Skeletal muscle satellite cell (primary cell): ENCODE measurements at regions not wholly inside any gene's neighbourhood (a gene's known extent, or its start where the extent isn't known, plus 50 kb on each side); places are given as distances from the start of the nearest gene placed in this dataset.
"Not testable (repeated sequence)": the region's sequence is repeated elsewhere in the genome, so short reads cannot be mapped to it uniquely, and the experiment has no call there.

Source experiments
- H3K27me3 ChIP-seq: 2 replicates; pipeline ENCODE4 v1.7.0; 2013; ENCODE audit warnings: low read length; ENCODE audit not compliant: control insufficient read depth, insufficient read depth
- H3K36me3 ChIP-seq: 2 replicates; pipeline ENCODE4 v1.7.0; 2013; ENCODE audit warnings: mild to moderate bottlenecking, control low read depth, low read length; ENCODE audit not compliant: insufficient read depth
- H3K4me1 ChIP-seq: 2 replicates; pipeline ENCODE4 v1.7.0; 2013; ENCODE audit warnings: low read length; ENCODE audit not compliant: control insufficient read depth, insufficient read depth
- H3K4me2 ChIP-seq: 2 replicates; pipeline ENCODE4 v1.7.0; 2013; ENCODE audit warnings: mild to moderate bottlenecking, low read length
- H3K4me3 ChIP-seq: 2 replicates; pipeline ENCODE4 v1.7.0; 2013; ENCODE audit warnings: low read length
- H3K9ac ChIP-seq: 2 replicates; pipeline ENCODE4 v1.7.0; 2013; ENCODE audit warnings: mild to moderate bottlenecking, low read depth, low read length, moderate library complexity
- H3K9me3 ChIP-seq: replicated peaks from 2 replicates; pipeline ENCODE4 v1.7.0; 2013; ENCODE audit warnings: mild to moderate bottlenecking, control low read depth, low read length

DNA sequence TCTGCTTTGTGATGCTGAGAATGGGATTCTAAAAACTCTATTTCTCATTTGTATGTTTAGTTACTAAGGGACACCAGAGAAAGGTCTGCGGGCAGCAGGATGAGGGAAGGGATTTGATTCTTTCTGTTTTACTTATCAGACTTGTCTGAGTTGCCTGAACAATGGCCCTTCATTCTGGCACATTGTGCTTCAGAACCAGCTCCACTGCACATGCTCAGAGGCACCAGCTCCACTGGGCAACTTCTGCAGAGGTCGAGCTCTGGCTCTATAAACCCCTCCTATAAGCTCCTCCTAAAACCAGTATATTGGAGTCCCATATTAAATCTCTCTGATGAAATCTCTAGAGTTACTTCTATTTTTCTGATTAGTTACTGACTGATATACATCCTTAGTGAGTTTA, 453.2 kb upstream of the CDIN1 start:
- Histone ChIP-seq H3K27me3 (no peaks in the 10 kb centered on the region), H3K9me3 (no peaks in the 10 kb centered on the region), H3K4me2 (no peak overlapping the region), H3K36me3 (no peaks in the 10 kb centered on the region), H3K4me3 (no peak overlapping the region), H3K9ac (no peak overlapping the region), H3K4me1 (no peaks in the 10 kb centered on the region)

DNA sequence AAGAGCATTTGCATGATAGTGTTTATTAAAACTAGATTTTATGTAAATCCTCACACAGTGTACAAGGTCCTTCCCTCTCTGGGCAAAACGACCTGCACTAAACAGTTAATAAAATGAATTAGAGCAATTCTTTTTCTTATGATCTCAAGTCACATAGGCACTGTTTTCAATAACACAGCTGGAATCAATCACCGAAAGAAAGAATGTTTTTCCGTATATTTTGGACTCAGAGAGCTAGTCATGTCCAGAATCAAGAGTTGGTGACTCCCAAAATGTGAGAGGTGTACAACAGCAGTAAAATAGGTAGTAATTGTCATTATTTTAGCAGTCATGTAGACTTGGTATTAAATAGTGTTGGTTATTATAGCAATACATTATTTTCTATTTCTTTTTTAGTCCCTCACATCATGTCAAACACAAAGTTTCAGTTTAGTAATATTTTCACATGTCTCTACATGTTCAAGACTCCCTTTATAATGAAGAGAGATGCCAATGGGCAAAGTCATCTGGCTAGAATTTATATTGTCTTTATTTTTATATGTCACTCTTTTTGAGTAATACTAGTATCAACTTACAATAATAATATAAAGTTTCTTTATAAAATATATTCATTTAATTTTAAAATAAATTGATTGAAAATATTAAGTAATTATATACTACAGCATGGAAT, 448.6 kb upstream of the CDIN1 start:
- Histone ChIP-seq H3K4me1 (no peaks in the 10 kb centered on the region), H3K4me3 (no peak overlapping the region), H3K4me2 (no peak overlapping the region), H3K36me3 (no peaks in the 10 kb centered on the region), H3K9me3 (no peaks in the 10 kb centered on the region), H3K27me3 (no peaks in the 10 kb centered on the region), H3K9ac (no peak overlapping the region)

DNA sequence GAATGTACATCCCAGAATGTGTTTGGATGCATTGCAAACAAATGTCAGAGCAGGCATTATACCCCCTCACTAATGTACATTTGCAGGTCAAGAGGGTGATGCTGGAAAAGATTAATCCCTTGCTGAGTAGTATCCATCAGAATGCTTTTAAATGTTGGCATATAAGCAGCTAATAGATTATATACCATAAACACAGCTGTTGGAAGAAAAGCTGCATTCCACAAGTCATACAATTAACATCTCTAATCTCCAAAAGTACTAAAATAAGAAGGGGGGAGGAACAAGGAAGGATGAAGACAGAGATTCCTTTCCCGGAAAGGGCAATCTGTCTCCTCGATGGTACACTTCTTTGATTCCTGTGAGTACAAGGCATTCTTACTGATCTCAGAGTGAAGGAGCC, 445.7 kb upstream of the CDIN1 start:
- no peak overlapping the region for H3K4me2 ChIP-seq
- H3K9ac ChIP-seq = no peak overlapping the region
- no peak overlapping the region for H3K4me3 ChIP-seq
- H3K4me1 ChIP-seq = no peaks in the 10 kb centered on the region
- no peaks in the 10 kb centered on the region for H3K27me3 ChIP-seq
- no peaks in the 10 kb centered on the region for H3K9me3 ChIP-seq
- H3K36me3 ChIP-seq = no peaks in the 10 kb centered on the region

DNA sequence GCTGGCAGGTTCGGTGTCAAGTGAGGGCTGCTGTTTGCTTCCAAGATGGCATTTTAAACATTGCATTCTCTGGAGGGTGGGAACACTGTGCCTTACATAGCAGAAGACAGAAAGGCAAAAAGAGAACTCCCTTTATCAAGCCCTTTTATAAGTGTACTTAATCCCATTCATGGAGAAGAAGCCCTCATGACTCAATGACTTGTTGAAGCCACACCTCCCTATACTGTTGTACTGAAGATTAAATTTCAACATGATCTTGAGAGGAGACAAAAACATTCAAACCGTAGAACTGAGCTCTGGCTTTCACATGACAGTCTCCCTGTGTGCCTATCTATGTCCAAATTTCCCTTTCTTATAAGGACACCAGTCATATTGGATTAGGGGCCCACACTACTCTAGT, 443.4 kb upstream of the CDIN1 start:
- Histone ChIP-seq H3K4me3 (no peak overlapping the region), H3K9me3 (no peaks in the 10 kb centered on the region), H3K4me2 (no peak overlapping the region), H3K9ac (no peak overlapping the region), H3K36me3 (no peaks in the 10 kb centered on the region), H3K4me1 (no peaks in the 10 kb centered on the region), H3K27me3 (no peaks in the 10 kb centered on the region)

DNA sequence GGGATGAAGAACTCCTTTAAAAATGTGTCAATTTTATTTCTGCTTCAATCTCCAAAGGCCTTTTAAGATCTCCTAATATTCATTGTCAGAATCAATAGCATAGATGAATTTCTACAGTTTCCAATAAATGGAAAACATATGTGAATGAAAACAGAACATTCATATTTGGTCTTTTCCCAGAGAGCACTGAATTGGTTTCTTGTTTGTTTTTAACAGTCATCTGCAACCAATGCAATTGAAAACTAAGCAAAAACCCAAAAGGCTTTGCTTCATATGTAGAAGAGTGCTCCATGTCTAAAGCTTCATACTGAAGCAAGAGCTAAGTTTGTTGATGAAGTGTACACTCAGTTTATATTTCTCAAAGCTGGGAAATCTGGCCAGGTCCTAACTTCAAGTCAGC, 426.5 kb upstream of the CDIN1 start:
- Histone ChIP-seq H3K27me3 (no peaks in the 10 kb centered on the region), H3K4me1 (no peaks in the 10 kb centered on the region), H3K36me3 (no peaks in the 10 kb centered on the region), H3K9ac (no peak overlapping the region), H3K4me3 (no peak overlapping the region), H3K9me3 (no peaks in the 10 kb centered on the region), H3K4me2 (no peak overlapping the region)

DNA sequence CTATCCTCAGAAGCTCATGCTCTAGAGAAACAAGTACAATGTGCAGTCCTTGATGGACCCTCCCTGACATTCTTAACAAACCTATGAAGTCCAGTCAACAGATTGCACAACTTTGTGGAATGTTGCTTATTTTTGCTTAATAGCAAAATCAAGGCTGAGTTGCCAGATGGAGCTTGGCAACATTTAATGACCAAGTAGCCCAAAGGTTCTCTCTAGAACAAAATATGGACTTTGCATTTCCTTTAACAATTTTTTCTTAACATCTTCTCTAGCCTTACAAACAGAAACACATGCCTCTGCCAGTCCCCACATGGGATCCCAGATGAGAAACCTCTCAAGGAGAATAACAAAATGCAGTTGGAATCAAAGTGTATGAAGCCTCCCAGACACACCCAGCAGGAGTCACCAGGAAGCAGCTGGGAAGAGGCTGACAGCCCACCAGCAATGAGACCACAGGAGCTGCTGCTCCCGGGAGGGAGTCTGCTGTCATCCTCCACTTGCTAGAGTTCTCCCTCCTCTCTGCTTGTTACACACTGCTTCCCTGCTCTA, 422.5 kb upstream of the CDIN1 start:
- H3K9me3 ChIP-seq = no peaks in the 10 kb centered on the region
- no peak overlapping the region for H3K9ac ChIP-seq
- H3K27me3 ChIP-seq = peaks cover 7% of the 10 kb centered on the region
- H3K4me2 ChIP-seq = no peak overlapping the region
- no peaks in the 10 kb centered on the region for H3K4me1 ChIP-seq
- no peak overlapping the region for H3K4me3 ChIP-seq
- no peaks in the 10 kb centered on the region for H3K36me3 ChIP-seq

DNA sequence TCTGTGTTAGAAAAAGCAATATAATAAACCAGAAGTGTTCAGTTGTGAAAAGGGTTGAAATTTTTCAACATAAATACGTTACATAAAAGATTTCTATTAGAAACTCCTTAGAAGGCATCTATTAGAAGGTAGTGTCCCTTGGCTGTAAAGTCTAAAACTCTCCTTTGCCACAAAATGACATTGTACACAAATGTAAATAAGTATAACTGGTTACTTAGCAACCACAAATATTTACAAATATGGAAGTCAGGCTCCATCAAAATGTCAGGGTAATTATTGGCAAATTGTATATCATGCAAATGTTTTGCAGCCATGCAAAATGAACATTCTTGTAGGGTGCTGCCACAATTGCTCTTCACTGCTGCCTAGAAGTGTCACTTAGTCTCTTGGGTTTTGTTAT, 419.1 kb upstream of the CDIN1 start:
- Histone ChIP-seq H3K4me3 (no peak overlapping the region), H3K36me3 (no peaks in the 10 kb centered on the region), H3K4me2 (no peak overlapping the region), H3K9ac (no peak overlapping the region), H3K27me3 (peaks cover 12% of the 10 kb centered on the region), H3K9me3 (no peaks in the 10 kb centered on the region), H3K4me1 (no peaks in the 10 kb centered on the region)

DNA sequence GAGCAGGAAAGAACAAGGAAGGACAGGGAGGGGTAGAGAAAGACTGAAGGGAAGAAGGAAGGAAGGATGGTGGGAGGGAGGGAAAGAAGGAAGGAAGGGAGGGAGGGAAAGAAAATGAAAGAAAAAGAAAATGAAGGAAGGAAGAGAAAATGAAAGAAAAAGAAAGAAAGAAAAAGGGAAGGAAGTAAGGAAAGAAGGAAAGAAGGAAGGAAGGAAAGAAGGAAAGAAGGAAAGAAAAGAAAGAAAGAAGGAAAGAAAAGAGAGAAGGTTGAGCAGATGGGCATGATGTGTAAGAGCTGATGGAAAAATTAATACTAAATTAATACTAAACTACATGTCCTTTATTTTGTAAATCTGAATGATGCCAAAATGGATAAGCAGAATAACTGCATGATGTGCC, 418.3 kb upstream of the CDIN1 start:
- Histone ChIP-seq H3K27me3 (peaks cover 12% of the 10 kb centered on the region), H3K9ac (no peak overlapping the region), H3K4me3 (no peak overlapping the region), H3K4me1 (no peaks in the 10 kb centered on the region), H3K9me3 (no peaks in the 10 kb centered on the region), H3K4me2 (no peak overlapping the region), H3K36me3 (no peaks in the 10 kb centered on the region)

DNA sequence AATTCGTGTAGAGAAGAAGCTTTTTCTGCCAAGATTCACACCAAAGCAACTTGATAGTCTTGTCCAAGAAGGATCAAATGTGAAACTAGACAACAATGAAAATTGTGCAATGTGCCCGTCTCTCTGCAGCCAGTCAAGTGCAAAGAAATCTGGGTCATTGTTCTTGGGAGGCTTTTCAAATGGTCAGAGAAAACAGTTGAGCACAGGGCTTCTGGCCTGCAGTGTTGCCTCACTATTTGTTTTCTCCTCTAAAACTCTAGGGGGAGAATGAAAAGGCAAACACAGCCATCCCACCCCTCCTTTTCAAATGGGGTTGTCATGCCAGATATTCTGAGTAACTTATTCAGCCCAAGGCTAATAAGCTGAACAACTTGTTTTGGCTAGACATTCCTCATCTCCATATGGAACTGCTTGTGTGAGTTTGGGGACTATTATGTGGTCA, 417.6 kb upstream of the CDIN1 start:
- H3K9ac ChIP-seq = no peak overlapping the region
- H3K27me3 ChIP-seq = peaks cover 12% of the 10 kb centered on the region
- H3K4me1 ChIP-seq = no peaks in the 10 kb centered on the region
- no peaks in the 10 kb centered on the region for H3K9me3 ChIP-seq
- H3K36me3 ChIP-seq = no peaks in the 10 kb centered on the region
- H3K4me3 ChIP-seq = no peak overlapping the region
- H3K4me2 ChIP-seq = no peak overlapping the region

DNA sequence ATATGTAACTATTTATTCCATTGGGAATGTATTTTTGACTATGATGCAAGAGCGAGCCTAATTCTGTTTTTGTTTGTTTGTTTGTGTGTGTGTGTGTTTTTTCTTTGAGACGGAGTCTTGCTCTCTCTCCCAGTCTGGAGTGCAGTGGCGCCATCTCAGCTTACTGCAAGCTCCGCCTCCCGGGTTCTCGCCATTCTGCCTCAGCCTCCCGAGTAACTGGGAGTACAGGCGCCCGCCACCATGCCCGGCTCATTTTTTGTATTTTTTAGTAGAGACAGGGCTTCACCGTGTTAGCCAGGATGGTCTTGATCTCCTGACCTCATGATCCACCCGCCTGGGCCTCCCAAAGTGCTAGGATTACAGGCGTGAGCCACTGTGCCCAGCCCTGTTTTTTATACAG, 415.4 kb upstream of the CDIN1 start:
- peaks cover 12% of the 10 kb centered on the region for H3K27me3 ChIP-seq
- H3K36me3 ChIP-seq, H3K4me2 ChIP-seq: not testable (repeated sequence)

DNA sequence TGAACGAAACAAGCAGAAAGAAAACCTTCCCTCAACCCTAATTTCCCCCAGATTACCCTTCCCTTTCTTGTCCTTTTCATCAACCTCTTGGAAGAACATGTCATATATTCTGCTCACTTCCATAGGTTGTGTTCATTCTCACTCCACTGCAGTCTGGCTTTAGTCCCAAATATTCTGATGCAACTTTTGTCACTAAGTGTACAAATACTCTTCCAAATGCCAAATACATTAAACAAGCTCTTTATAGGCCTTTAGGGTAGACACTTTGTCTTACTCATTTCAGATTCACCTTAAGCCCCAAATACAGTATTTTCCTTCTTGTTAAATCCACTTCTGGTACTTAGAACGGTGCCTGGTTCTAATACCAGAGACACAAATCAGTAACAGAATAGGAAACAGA, 406.5 kb upstream of the CDIN1 start:
- Histone ChIP-seq H3K9me3 (no peaks in the 10 kb centered on the region), H3K36me3 (no peaks in the 10 kb centered on the region), H3K9ac (no peak overlapping the region), H3K4me2 (no peak overlapping the region), H3K4me1 (peaks cover 7% of the 10 kb centered on the region), H3K27me3 (no peaks in the 10 kb centered on the region), H3K4me3 (no peak overlapping the region)

More for the DNA sequence above, 415.4 kb upstream of the CDIN1 start:
- H3K9ac ChIP-seq, H3K4me3 ChIP-seq, H3K4me1 ChIP-seq, H3K9me3 ChIP-seq: not testable (repeated sequence)

DNA sequence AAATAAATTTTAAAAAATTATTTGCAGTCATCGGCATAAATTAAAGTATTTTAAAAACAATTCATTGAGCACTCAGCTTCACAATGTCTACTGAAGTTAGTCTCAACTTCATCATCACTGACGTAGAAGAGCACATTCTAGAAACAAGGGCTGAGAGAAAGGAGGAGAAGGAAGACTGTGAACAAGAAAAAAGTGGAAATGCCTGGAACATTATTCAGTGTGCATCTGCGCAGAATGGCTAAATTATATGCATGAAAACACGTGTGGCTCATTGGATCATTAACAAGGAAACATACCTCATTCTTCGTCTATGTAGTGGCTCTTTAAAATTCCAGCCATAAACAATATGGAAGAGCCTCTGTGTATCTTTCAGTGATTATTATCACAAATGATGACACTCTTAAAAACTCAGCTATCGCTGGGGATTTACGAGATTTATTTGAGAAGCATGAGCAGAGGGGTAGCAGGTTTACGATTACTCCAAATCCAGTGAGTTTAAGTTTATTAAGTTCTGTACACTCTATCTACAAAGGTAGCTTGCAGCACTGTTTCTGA, 404.2 kb upstream of the CDIN1 start:
- Histone ChIP-seq H3K9ac (no peak overlapping the region), H3K9me3 (no peaks in the 10 kb centered on the region), H3K4me1 (peaks cover 7% of the 10 kb centered on the region), H3K27me3 (no peaks in the 10 kb centered on the region), H3K4me3 (no peak overlapping the region), H3K4me2 (no peak overlapping the region), H3K36me3 (no peaks in the 10 kb centered on the region)
